PC-3 (cell line): ENCODE measurements at regions not wholly inside any gene's neighbourhood (a gene's known extent, or its start where the extent isn't known, plus 50 kb on each side); places are given as distances from the start of the nearest gene placed in this dataset.

Experiments used
- ATAC-seq: fragments of 200-7000 bp; cut with Tn5 transposase; 2 replicates; pipeline ENCODE4 v1.9.1; 2020; ENCODE audit warnings: mild to moderate bottlenecking, moderate library complexity
- BruUV-seq: library from RNA; stranded (reverse); fragments of 400-500 nt; replicated peaks from 2 replicates; lab custom pipeline; 2021; lab: Mats Ljungman, UMichigan
- CTCF ChIA-PET: fragments of 300-600 bp; sonication (Branson Sonifier 250); formaldehyde crosslinking; loops from one replicate; lab custom pipeline; 2022; ENCODE audit warnings: antibody characterized with exemption; lab: Charles Lee
- POLR2A ChIA-PET: fragments of 300-600 bp; sonication (Branson Sonifier 250); formaldehyde crosslinking; loops from one replicate; lab custom pipeline; 2022; ENCODE audit warnings: antibody characterized with exemption; ENCODE audit not compliant: unreplicated experiment; lab: Charles Lee
- DNase-seq: peaks from one replicate; pipeline ENCODE4 v3.0.0-alpha.2; 2015
- H2AFZ ChIP-seq: fragments of 300-600 bp; sonication (generic); 2 replicates; pipeline ENCODE4 v1.6.0; 2016; ENCODE audit warnings: antibody characterized with exemption, low read length
- H3F3A ChIP-seq: fragments of 300-600 bp; sonication (generic); one replicate; pipeline ENCODE4 v1.6.0; 2017; ENCODE audit warnings: antibody characterized with exemption, low read length, control low read depth, mild to moderate bottlenecking; ENCODE audit not compliant: unreplicated experiment
- H3K27ac ChIP-seq: fragments of 300-600 bp; sonication (generic); 2 replicates; pipeline ENCODE4 v1.5.1; 2016; ENCODE audit warnings: mild to moderate bottlenecking, low read length
- H3K27me3 ChIP-seq: fragments of 300-600 bp; sonication (generic); 2 replicates; pipeline ENCODE4 v1.6.1; 2016; ENCODE audit warnings: low read length, mixed read lengths
- H3K36me3 ChIP-seq: fragments of 300-600 bp; sonication (generic); 2 replicates; pipeline ENCODE4 v1.6.1; 2016; ENCODE audit warnings: low read depth, mixed run types, low read length, mixed read lengths
- H3K4me1 ChIP-seq: fragments of 300-600 bp; sonication (generic); 2 replicates; pipeline ENCODE4 v1.5.1; 2016; ENCODE audit warnings: low read length; ENCODE audit not compliant: insufficient read depth
- H3K4me2 ChIP-seq: fragments of 300-600 bp; sonication (generic); 2 replicates; pipeline ENCODE4 v1.6.0; 2016; ENCODE audit warnings: low read length
- H3K4me3 ChIP-seq: fragments of 300-600 bp; sonication (generic); 2 replicates; pipeline ENCODE4 v1.5.1; 2016; ENCODE audit warnings: mild to moderate bottlenecking, low read length, mixed read lengths
- H3K79me2 ChIP-seq: fragments of 300-600 bp; sonication (generic); 2 replicates; pipeline ENCODE4 v1.6.1; 2017; ENCODE audit warnings: low read length, mixed read lengths
- H3K9ac ChIP-seq: fragments of 300-600 bp; sonication (generic); 2 replicates; pipeline ENCODE4 v1.6.0; 2016; ENCODE audit warnings: mild to moderate bottlenecking, low read length
- H3K9me2 ChIP-seq: fragments of 300-600 bp; sonication (generic); replicated peaks from 2 replicates; pipeline ENCODE4 v1.6.1; 2016; ENCODE audit warnings: mixed run types, low read length, mixed read lengths
- H3K9me3 ChIP-seq: fragments of 300-600 bp; sonication (generic); 2 replicates; pipeline ENCODE4 v1.6.1; 2016; ENCODE audit warnings: low read length, mixed read lengths
- H4K20me1 ChIP-seq: fragments of 300-600 bp; sonication (generic); 2 replicates; pipeline ENCODE4 v1.6.1; 2016; ENCODE audit warnings: low read length, mixed read lengths
- EZH2 ChIP-seq: fragments of 300-600 bp; sonication (generic); IDR thresholded peaks from one replicate; pipeline ENCODE4 v1.6.1; 2017; ENCODE audit warnings: antibody characterized with exemption, mild to moderate bottlenecking, low read length; ENCODE audit not compliant: unreplicated experiment
- EZH2phosphoT487 ChIP-seq: fragments of 300-600 bp; sonication (generic); IDR thresholded peaks from 2 replicates; pipeline ENCODE4 v1.6.1; 2018; ENCODE audit warnings: mild to moderate bottlenecking, antibody characterized with exemption, low read length, borderline replicate concordance
- intact Hi-C: fragments of 100-400 bp; cut with micrococcal nuclease; formaldehyde crosslinking; loops from 2 replicates; pipeline ENCODE4 v1.9.0; 2023
- TF ChIP-seq, protein P1 (sequence below): fragments of 300-600 bp; sonication (generic); conservative IDR thresholded peaks from 2 replicates; pipeline ENCODE4 v1.5.1; 2017; ENCODE audit warnings: antibody characterized with exemption, low read depth, mild to moderate bottlenecking, low read length

- Histone ChIP-seq H3K9me3 (no peaks in the 10 kb centered on the region), H3K27me3 (no peaks in the 10 kb centered on the region), H2AFZ (no peak overlapping the region), H3F3A (no peaks in the 10 kb centered on the region), H3K79me2 (no peaks in the 10 kb centered on the region), H3K9ac (no peak overlapping the region), H3K9me2 (no peaks in the 10 kb centered on the region), H3K4me2 (no peak overlapping the region), H3K27ac (no peak overlapping the region), H3K36me3 (no peaks in the 10 kb centered on the region), H4K20me1 (no peaks in the 10 kb centered on the region), H3K4me1 (no peaks in the 10 kb centered on the region), H3K4me3 (no peak overlapping the region)
- no peak for TF ChIP-seq EZH2phosphoT487
- intact Hi-C loops: no loop called here
- BruUV-seq: no TSS peak
- ChIA-PET CTCF (no interaction called here), POLR2A (no interaction called here)
- DNase-seq: no peak
- no peak for ATAC-seq
Observed at GRCh38 chr15:39056357-39056756, 491.7 kb upstream of the RASGRP1 start.

DNA sequence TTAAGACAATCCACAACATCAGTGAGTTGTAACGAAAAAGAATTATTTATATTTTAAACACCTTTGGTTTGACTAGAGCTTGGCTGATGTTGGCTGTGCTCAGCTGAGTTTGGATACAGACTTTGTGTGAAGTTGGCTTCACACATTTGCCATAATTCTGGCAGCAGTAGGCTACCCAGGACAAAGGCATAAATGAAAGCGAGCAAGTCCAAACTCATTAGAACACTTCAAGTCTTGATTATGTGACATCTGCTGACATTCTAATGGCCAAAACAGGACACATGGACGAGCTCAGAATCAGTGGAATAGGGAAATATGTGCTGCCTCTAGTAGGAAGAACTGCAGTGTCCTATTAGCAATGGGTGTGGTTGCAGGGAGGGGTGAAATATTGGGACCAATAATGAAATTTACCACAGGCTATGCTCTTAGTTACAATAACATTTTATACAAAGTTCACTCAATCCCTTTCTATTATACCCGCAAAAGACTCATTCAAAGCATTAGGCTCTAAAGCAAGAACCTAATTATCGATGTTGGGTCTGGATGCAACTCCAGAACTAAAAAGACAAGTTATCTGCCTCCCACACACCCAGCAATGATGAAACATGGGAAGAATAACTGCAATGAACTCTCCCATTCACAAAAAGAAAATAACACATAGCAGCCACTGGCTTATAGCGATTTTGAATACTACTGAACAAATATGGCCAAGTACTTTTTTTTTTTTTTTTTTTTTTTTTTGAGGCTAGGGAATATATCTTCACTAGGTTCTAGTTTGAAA is 493.9 kb upstream of the RASGRP1 start:
- no peaks in the 10 kb centered on the region for H3K36me3 ChIP-seq
- H3K9ac ChIP-seq: no peak overlapping the region
- intact Hi-C loops: no loop called here
- H3K4me2 ChIP-seq: no peak overlapping the region
- no peaks in the 10 kb centered on the region for H3F3A ChIP-seq
- H3K4me1 ChIP-seq: no peaks in the 10 kb centered on the region
- ChIA-PET POLR2A (no interaction called here), CTCF (no interaction called here)
- no peak overlapping the region for H3K27ac ChIP-seq
- TF ChIP-seq EZH2phosphoT487 (no peak), EZH2 (no peak)
- TF ChIP-seq, protein P1, sequence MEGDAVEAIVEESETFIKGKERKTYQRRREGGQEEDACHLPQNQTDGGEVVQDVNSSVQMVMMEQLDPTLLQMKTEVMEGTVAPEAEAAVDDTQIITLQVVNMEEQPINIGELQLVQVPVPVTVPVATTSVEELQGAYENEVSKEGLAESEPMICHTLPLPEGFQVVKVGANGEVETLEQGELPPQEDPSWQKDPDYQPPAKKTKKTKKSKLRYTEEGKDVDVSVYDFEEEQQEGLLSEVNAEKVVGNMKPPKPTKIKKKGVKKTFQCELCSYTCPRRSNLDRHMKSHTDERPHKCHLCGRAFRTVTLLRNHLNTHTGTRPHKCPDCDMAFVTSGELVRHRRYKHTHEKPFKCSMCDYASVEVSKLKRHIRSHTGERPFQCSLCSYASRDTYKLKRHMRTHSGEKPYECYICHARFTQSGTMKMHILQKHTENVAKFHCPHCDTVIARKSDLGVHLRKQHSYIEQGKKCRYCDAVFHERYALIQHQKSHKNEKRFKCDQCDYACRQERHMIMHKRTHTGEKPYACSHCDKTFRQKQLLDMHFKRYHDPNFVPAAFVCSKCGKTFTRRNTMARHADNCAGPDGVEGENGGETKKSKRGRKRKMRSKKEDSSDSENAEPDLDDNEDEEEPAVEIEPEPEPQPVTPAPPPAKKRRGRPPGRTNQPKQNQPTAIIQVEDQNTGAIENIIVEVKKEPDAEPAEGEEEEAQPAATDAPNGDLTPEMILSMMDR: no peak
- no TSS peak for BruUV-seq
- H4K20me1 ChIP-seq: no peaks in the 10 kb centered on the region
- no peak overlapping the region for H2AFZ ChIP-seq
- no peaks in the 10 kb centered on the region for H3K9me3 ChIP-seq
- no peaks in the 10 kb centered on the region for H3K79me2 ChIP-seq
- no peak overlapping the region for H3K4me3 ChIP-seq
- H3K9me2 ChIP-seq: no peaks in the 10 kb centered on the region
- DNase-seq: no peak
- no peak for ATAC-seq
- no peaks in the 10 kb centered on the region for H3K27me3 ChIP-seq

- Histone ChIP-seq H3K9me2 (no peaks in the 10 kb centered on the region), H3K4me3 (no peak overlapping the region), H3K36me3 (no peaks in the 10 kb centered on the region), H3K27me3 (no peaks in the 10 kb centered on the region), H3K9me3 (no peaks in the 10 kb centered on the region), H3F3A (no peaks in the 10 kb centered on the region), H3K9ac (no peak overlapping the region), H3K79me2 (no peaks in the 10 kb centered on the region), H3K4me2 (no peak overlapping the region), H3K27ac (no peak overlapping the region), H3K4me1 (no peaks in the 10 kb centered on the region), H4K20me1 (no peaks in the 10 kb centered on the region), H2AFZ (no peak overlapping the region)
- TF ChIP-seq, protein P1: no peak
- TF ChIP-seq EZH2phosphoT487 (no peak), EZH2 (no peak)
- ATAC-seq (no peak), DNase-seq (no peak)
- intact Hi-C loops: no loop called here
- no TSS peak for BruUV-seq
- ChIA-PET POLR2A (no interaction called here), CTCF (no interaction called here)
Observed at GRCh38 chr15:39059917-39060316, 495.3 kb upstream of the RASGRP1 start.
